ENCODE measurements at regions not wholly inside any gene's neighbourhood (a gene's known extent, or its start where the extent isn't known, plus 50 kb on each side); places are given as distances from the start of the nearest gene placed in this dataset.

- H4K20me1 ChIP-seq (ENCODE audit: control insufficient read depth, insufficient read depth, low read depth, low read length): no peaks in the 10 kb centered on the region
- H3K27ac ChIP-seq (ENCODE audit: low read depth, low read length): no peak overlapping the region
- H3K79me2 ChIP-seq (ENCODE audit: control insufficient read depth, low read length): no peaks in the 10 kb centered on the region
- no peaks in the 10 kb centered on the region for H3K36me3 ChIP-seq (ENCODE audit: control insufficient read depth, low read length)
- no peaks in the 10 kb centered on the region for H3K9me3 ChIP-seq (ENCODE audit: control insufficient read depth, insufficient read depth, low read length)
- TF ChIP-seq CTCF (IDR thresholded peaks at IDR 0.05; ENCODE audit: low read depth, low read length, poor library complexity, severe bottlenecking): no peak
- no peak for TF ChIP-seq EZH2phosphoT487 (IDR thresholded peaks at IDR 0.05; ENCODE audit: borderline replicate concordance, low read length)
- H3F3A ChIP-seq (ENCODE audit: control insufficient read depth, insufficient read depth): no peaks in the 10 kb centered on the region
- no peaks in the 10 kb centered on the region for H3K9me2 ChIP-seq (replicated peaks; ENCODE audit: control insufficient read depth, low read length)
- H3K27me3 ChIP-seq (ENCODE audit: control insufficient read depth, low read length): no peaks in the 10 kb centered on the region
- no peak overlapping the region for H3K4me3 ChIP-seq (ENCODE audit: low read length)
- no peak overlapping the region for H3K4me2 ChIP-seq (ENCODE audit: low read length)
- no peaks in the 10 kb centered on the region for H3K4me1 ChIP-seq (ENCODE audit: control insufficient read depth, low read length)
These were observed 135.9 kb downstream of the ITGB8 start for GRCh38 chr7:20466543-20467021.

- Histone ChIP-seq H3K9me3 (ENCODE audit: control insufficient read depth, insufficient read depth, low read length) (no peaks in the 10 kb centered on the region), H3K79me2 (ENCODE audit: control insufficient read depth, low read length) (no peaks in the 10 kb centered on the region), H3K9me2 (replicated peaks; ENCODE audit: control insufficient read depth, low read length) (no peaks in the 10 kb centered on the region), H3K36me3 (ENCODE audit: control insufficient read depth, low read length) (no peaks in the 10 kb centered on the region), H4K20me1 (ENCODE audit: control insufficient read depth, insufficient read depth, low read depth, low read length) (no peaks in the 10 kb centered on the region), H3K27me3 (ENCODE audit: control insufficient read depth, low read length) (no peaks in the 10 kb centered on the region), H3K27ac (ENCODE audit: low read depth, low read length) (no peak overlapping the region), H3K4me3 (ENCODE audit: low read length) (no peak overlapping the region), H3F3A (ENCODE audit: control insufficient read depth, insufficient read depth) (no peaks in the 10 kb centered on the region), H3K4me1 (ENCODE audit: control insufficient read depth, low read length) (no peaks in the 10 kb centered on the region), H3K4me2 (ENCODE audit: low read length) (no peak overlapping the region)
- TF ChIP-seq CTCF (IDR thresholded peaks at IDR 0.05; ENCODE audit: low read depth, low read length, poor library complexity, severe bottlenecking): no peak
- no peak for TF ChIP-seq EZH2phosphoT487 (IDR thresholded peaks at IDR 0.05; ENCODE audit: borderline replicate concordance, low read length)
These were observed 139.4 kb downstream of the ITGB8 start for GRCh38 chr7:20470082-20470481.

- no peaks in the 10 kb centered on the region for H4K20me1 ChIP-seq (ENCODE audit: control insufficient read depth, insufficient read depth, low read depth, low read length)
- no peaks in the 10 kb centered on the region for H3K79me2 ChIP-seq (ENCODE audit: control insufficient read depth, low read length)
- H3K27ac ChIP-seq (ENCODE audit: low read depth, low read length): no peak overlapping the region
- H3F3A ChIP-seq (ENCODE audit: control insufficient read depth, insufficient read depth): no peaks in the 10 kb centered on the region
- H3K36me3 ChIP-seq (ENCODE audit: control insufficient read depth, low read length): no peaks in the 10 kb centered on the region
- no peaks in the 10 kb centered on the region for H3K9me2 ChIP-seq (replicated peaks; ENCODE audit: control insufficient read depth, low read length)
- H3K4me1 ChIP-seq (ENCODE audit: control insufficient read depth, low read length): no peaks in the 10 kb centered on the region
- H3K9me3 ChIP-seq (ENCODE audit: control insufficient read depth, insufficient read depth, low read length): no peaks in the 10 kb centered on the region
- TF ChIP-seq CTCF (IDR thresholded peaks at IDR 0.05; ENCODE audit: low read depth, low read length, poor library complexity, severe bottlenecking) (no peak), EZH2phosphoT487 (IDR thresholded peaks at IDR 0.05; ENCODE audit: borderline replicate concordance, low read length) (no peak)
- no peak overlapping the region for H3K4me2 ChIP-seq (ENCODE audit: low read length)
- H3K4me3 ChIP-seq (ENCODE audit: low read length): no peak overlapping the region
- H3K27me3 ChIP-seq (ENCODE audit: control insufficient read depth, low read length): no peaks in the 10 kb centered on the region
These were observed 140.0 kb downstream of the ITGB8 start for GRCh38 chr7:20470726-20471125.

All from DOHH2 (cell line).